Endothelial cell (in vitro differentiated cells): ENCODE measurements at regions not wholly inside any gene's neighbourhood (a gene's known extent, or its start where the extent isn't known, plus 50 kb on each side); places are given as distances from the start of the nearest gene placed in this dataset.
A peak's percentile ranks its signal among the peaks of the same experiment; 100 is the strongest.

ENCODE experiments used
- DNase-seq: peaks from one replicate; pipeline ENCODE4 v3.0.0; 2021; ENCODE audit warnings: low spot score
- H3K27ac Mint-ChIP-seq: one replicate; pipeline ENCODE4 v1.8.0; 2021; ENCODE audit warnings: mixed read lengths, inconsistent platforms; ENCODE audit not compliant: unreplicated experiment
- H3K27me3 Mint-ChIP-seq: one replicate; pipeline ENCODE4 v1.8.0; 2021; ENCODE audit warnings: mild to moderate bottlenecking, moderate library complexity, mixed read lengths, inconsistent platforms; ENCODE audit not compliant: unreplicated experiment
- H3K36me3 Mint-ChIP-seq: one replicate; pipeline ENCODE4 v1.8.0; 2021; ENCODE audit warnings: mild to moderate bottlenecking, low read depth, mixed read lengths, inconsistent platforms; ENCODE audit not compliant: unreplicated experiment
- H3K4me1 Mint-ChIP-seq: one replicate; pipeline ENCODE4 v1.8.0; 2021; ENCODE audit warnings: mild to moderate bottlenecking, mixed read lengths, inconsistent platforms; ENCODE audit not compliant: unreplicated experiment
- H3K4me3 Mint-ChIP-seq: one replicate; pipeline ENCODE4 v1.8.0; 2021; ENCODE audit warnings: mild to moderate bottlenecking, mixed read lengths, inconsistent platforms; ENCODE audit not compliant: unreplicated experiment
- H3K9me3 Mint-ChIP-seq: one replicate; pipeline ENCODE4 v1.8.0; 2021; ENCODE audit warnings: mixed read lengths, inconsistent platforms; ENCODE audit not compliant: unreplicated experiment
- CTCF ChIP-seq: fragments of 200-600 bp; sonication (generic); IDR thresholded peaks from one replicate; pipeline ENCODE4 v1.5.0; 2021; ENCODE audit warnings: antibody characterized with exemption; ENCODE audit not compliant: unreplicated experiment

- Mint-ChIP-seq H3K9me3 (no peaks in the 10 kb centered on the region), H3K27ac (no peak overlapping the region), H3K4me1 (peaks cover 7% of the 10 kb centered on the region), H3K4me3 (no peak overlapping the region), H3K36me3 (no peaks in the 10 kb centered on the region), H3K27me3 (peaks cover 4% of the 10 kb centered on the region)
- DNase-seq = no peak
- no peak for TF ChIP-seq CTCF
Observed at GRCh38 chr6:129771678-129772077, 61.7 kb upstream of the ARHGAP18 start.

- no peak overlapping the region for H3K27ac Mint-ChIP-seq
- no peak for DNase-seq
- peak overlapping the region; percentile 72 for H3K4me3 Mint-ChIP-seq
- H3K27me3 Mint-ChIP-seq = peaks cover 4% of the 10 kb centered on the region
- TF ChIP-seq CTCF = no peak
- H3K9me3 Mint-ChIP-seq = no peaks in the 10 kb centered on the region
- H3K36me3 Mint-ChIP-seq = no peaks in the 10 kb centered on the region
- peaks cover 7% of the 10 kb centered on the region for H3K4me1 Mint-ChIP-seq
Observed at GRCh38 chr6:129767776-129768485, 58.0 kb upstream of the ARHGAP18 start.

GRCh38 chr6:129766959-129767728, 57.2 kb upstream of the ARHGAP18 start:
- H3K4me3 Mint-ChIP-seq = peak overlapping the region; percentile 72
- no peaks in the 10 kb centered on the region for H3K36me3 Mint-ChIP-seq
- no peak for TF ChIP-seq CTCF
- peaks cover 4% of the 10 kb centered on the region for H3K27me3 Mint-ChIP-seq
- peaks cover 7% of the 10 kb centered on the region for H3K4me1 Mint-ChIP-seq
- H3K9me3 Mint-ChIP-seq = no peaks in the 10 kb centered on the region
- no peak overlapping the region for H3K27ac Mint-ChIP-seq
- peak; percentile 46 for DNase-seq

GRCh38 chr6:129764761-129765407, 54.9 kb upstream of the ARHGAP18 start:
- H3K27me3 Mint-ChIP-seq = peaks cover 4% of the 10 kb centered on the region
- no peak overlapping the region for H3K27ac Mint-ChIP-seq
- H3K9me3 Mint-ChIP-seq = no peaks in the 10 kb centered on the region
- no peak for DNase-seq
- no peak for TF ChIP-seq CTCF
- H3K36me3 Mint-ChIP-seq = no peaks in the 10 kb centered on the region
- H3K4me1 Mint-ChIP-seq = peaks cover 7% of the 10 kb centered on the region
- no peak overlapping the region for H3K4me3 Mint-ChIP-seq
